H1 (cell line): ENCODE measurements at regions not wholly inside any gene's neighbourhood (a gene's known extent, or its start where the extent isn't known, plus 50 kb on each side); places are given as distances from the start of the nearest gene placed in this dataset.

Experiments
- MAFK ChIP-seq: IDR thresholded peaks from 2 replicates; pipeline ENCODE4 v1.6.1; 2012; ENCODE audit warnings: low read depth, mild to moderate bottlenecking, improper control_type of control experiment, low read length
- SP2 ChIP-seq: IDR thresholded peaks from 2 replicates; pipeline ENCODE4 v1.6.1; 2012; ENCODE audit warnings: mild to moderate bottlenecking, low read length, inconsistent platforms

DNA sequence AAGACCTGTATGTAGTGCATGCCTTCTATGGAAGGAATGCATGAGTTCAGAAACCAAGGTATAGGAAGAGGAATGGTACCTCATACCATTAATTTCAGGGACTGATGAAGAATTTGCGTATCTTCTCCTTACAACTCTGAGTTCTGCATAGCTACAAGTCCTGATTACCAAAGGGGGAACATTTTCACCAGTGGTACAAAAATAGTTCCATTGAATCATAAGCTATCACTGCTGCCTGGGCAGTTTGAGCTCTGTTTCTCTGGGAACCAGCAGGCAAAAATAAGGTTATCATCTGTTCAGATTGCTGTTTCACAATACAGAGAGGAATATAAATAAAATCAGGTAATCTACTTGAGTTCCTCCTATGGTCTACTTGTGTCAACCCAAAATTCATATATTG, 77.9 kb upstream of the GNPDA2 start:
- no peak for TF ChIP-seq SP2
- no peak for TF ChIP-seq MAFK
